K562 (cell line): ENCODE measurements at regions not wholly inside any gene's neighbourhood (a gene's known extent, or its start where the extent isn't known, plus 50 kb on each side); places are given as distances from the start of the nearest gene placed in this dataset.

Experiments used
- ATAC-seq: fragments of 200-7000 bp; cut with Tn5 transposase; 3 replicates; pipeline ENCODE4 v1.9.1; 2020; ENCODE audit warnings: moderate library complexity
- BruUV-seq: library from RNA; stranded (reverse); fragments of 400-500 nt; replicated peaks from 2 replicates; lab custom pipeline; 2021; lab: Mats Ljungman, UMichigan
- CTCF ChIA-PET: fragments of 300-600 bp; formaldehyde crosslinking; extraction: SDS; loops from one replicate; lab custom pipeline; 2021; ENCODE audit warnings: low intra/inter-chr PET ratio; lab: Yijun Ruan, JAX
- POLR2A ChIA-PET: fragments of 300-600, 350-650 bp; sonication (Branson Sonifier 250); formaldehyde crosslinking; extraction: SDS; loops from one replicate; lab custom pipeline; 2021; ENCODE audit warnings: antibody characterized with exemption, inconsistent platforms; lab: Yijun Ruan, JAX
- DNase-seq, 4 experiments: peaks; one replicate each; pipeline versions ENCODE4 v3.0.0 to v3.0.0-alpha.2; 2011 to 2018; ENCODE audit warnings: low spot score in 3 of 4, mixed read lengths in 3 of 4; ENCODE audit errors: extremely low read depth in 1 of 4
- FAIRE-seq: peaks from 2 replicates; lab custom pipeline; 2011; peaks lifted over from hg19 to GRCh38; lab: Jason Lieb, UNC
- H2AFZ ChIP-seq: 2 replicates; pipeline ENCODE4 v1.6.0; 2011; ENCODE audit warnings: low read depth, low read length, control low read depth, inconsistent platforms
- H3K27ac ChIP-seq: fragments of 200-600 bp; 3 replicates; pipeline ENCODE4 v1.8.0; 2011; ENCODE audit warnings: low read depth, mild to moderate bottlenecking, control low read depth, inconsistent platforms, low read length, moderate library complexity, mixed read lengths; ENCODE audit errors: extremely low read depth
- H3K27me3 ChIP-seq, 2 experiments: fragments of 300-600 bp in 1 of 2; 2 replicates in 1 of 2; 3 replicates in 1 of 2; pipeline versions ENCODE4 v1.6.0 to v1.8.0; 2011; ENCODE audit warnings: inconsistent platforms in 2 of 2, low read length in 2 of 2, mild to moderate bottlenecking in 1 of 2, mixed read lengths in 1 of 2, moderate library complexity in 1 of 2; ENCODE audit not compliant: control insufficient read depth in 2 of 2, insufficient read depth in 2 of 2
- H3K36me3 ChIP-seq: fragments of 300-600 bp; 3 replicates; pipeline ENCODE4 v1.8.0; 2011; ENCODE audit warnings: mild to moderate bottlenecking, low read length, inconsistent platforms; ENCODE audit not compliant: control insufficient read depth, insufficient read depth
- H3K4me1 ChIP-seq, 2 experiments: fragments of 200-600 bp in 1 of 2; replicated peaks in 1 of 2; 2 replicates in 1 of 2; 3 replicates in 1 of 2; pipeline versions ENCODE4 v1.5.1 to v1.8.0; 2011; ENCODE audit warnings: inconsistent platforms in 2 of 2, low read length in 2 of 2, mild to moderate bottlenecking in 1 of 2, mixed read lengths in 1 of 2, moderate library complexity in 1 of 2; ENCODE audit not compliant: control insufficient read depth in 2 of 2, insufficient read depth in 2 of 2
- H3K4me2 ChIP-seq: 2 replicates; pipeline ENCODE4 v1.6.1; 2011; ENCODE audit warnings: low read length, control low read depth, inconsistent platforms, mixed read lengths; ENCODE audit not compliant: insufficient read depth
- H3K4me3 ChIP-seq: fragments of 200-600 bp; sonication (generic), shearing (Covaris generic); 2 replicates; pipeline ENCODE4 v1.5.1; 2016; ENCODE audit warnings: control low read depth, inconsistent platforms
- H3K79me2 ChIP-seq: fragments of 200-600 bp; 3 replicates; pipeline ENCODE4 v1.8.0; 2011; ENCODE audit warnings: low read length, inconsistent platforms; ENCODE audit not compliant: control insufficient read depth, insufficient read depth
- H3K9ac ChIP-seq, 2 experiments: 2 replicates each; pipeline versions ENCODE4 v1.6.0 to v1.6.1; 2011; ENCODE audit warnings: low read depth in 2 of 2, low read length in 2 of 2, control low read depth in 1 of 2, inconsistent platforms in 1 of 2, mild to moderate bottlenecking in 1 of 2, mixed read lengths in 1 of 2; ENCODE audit not compliant: insufficient read depth in 1 of 2
- H3K9me1 ChIP-seq: one replicate; pipeline ENCODE4 v1.6.0; 2011; ENCODE audit warnings: inconsistent platforms, mild to moderate bottlenecking, low read length, moderate library complexity; ENCODE audit not compliant: control insufficient read depth, insufficient read depth
- H3K9me3 ChIP-seq: replicated peaks from 2 replicates; pipeline ENCODE4 v1.5.1; 2011; ENCODE audit warnings: low read depth, low read length, inconsistent platforms; ENCODE audit not compliant: control insufficient read depth, insufficient read depth
- H4K20me1 ChIP-seq: replicated peaks from 2 replicates; pipeline ENCODE4 v1.6.1; 2011; ENCODE audit warnings: low read length, inconsistent platforms, mixed read lengths; ENCODE audit not compliant: control insufficient read depth, insufficient read depth
- CBFB ChIP-seq: sonication (generic); formaldehyde crosslinking; IDR thresholded peaks from 2 replicates; pipeline ENCODE4 v1.4.0; 2020; ENCODE audit warnings: mild to moderate bottlenecking, missing genetic modification reagents
- CBX8 ChIP-seq: fragments of 200-600 bp; sonication (generic); IDR thresholded peaks from 2 replicates; pipeline ENCODE4 v1.6.1; 2012; ENCODE audit warnings: borderline replicate concordance, mixed run types, low read depth, mild to moderate bottlenecking, moderate library complexity, mixed read lengths, low read length, control low read depth, inconsistent platforms; ENCODE audit not compliant: poor library complexity, severe bottlenecking; ENCODE audit errors: extremely low read depth
- CEBPB ChIP-seq: fragments of 450-650 bp; IDR thresholded peaks from 2 replicates; pipeline ENCODE4 v1.6.1; 2016; ENCODE audit warnings: missing genetic modification characterization, missing compliant biosample characterization
- CREM ChIP-seq: IDR thresholded peaks from 2 replicates; pipeline ENCODE4 v1.6.1; 2014; ENCODE audit warnings: antibody characterized with exemption, low read depth
- HMBOX1 ChIP-seq: sonication (generic); IDR thresholded peaks from 2 replicates; pipeline ENCODE4 v1.6.1; 2016
- PCBP1 ChIP-seq: fragments of 200-400 bp; formaldehyde crosslinking; IDR thresholded peaks from 2 replicates; pipeline ENCODE4 v1.6.1; 2018; ENCODE audit warnings: mild to moderate bottlenecking, low read depth, low read length; ENCODE audit not compliant: poor library complexity, severe bottlenecking
- PTBP1 ChIP-seq: fragments of 200-400 bp; formaldehyde crosslinking; IDR thresholded peaks from 2 replicates; pipeline ENCODE4 v1.6.1; 2017; ENCODE audit warnings: low read depth, low read length
- PURB ChIP-seq: sonication (generic); formaldehyde crosslinking; IDR thresholded peaks from 2 replicates; pipeline ENCODE4 v1.9.0; 2021; ENCODE audit warnings: low read depth, mild to moderate bottlenecking, missing genetic modification reagents
- SRSF7 ChIP-seq: fragments of 200-400 bp; formaldehyde crosslinking; optimal IDR thresholded peaks from 2 replicates; pipeline ENCODE3; 2017; ENCODE audit warnings: mild to moderate bottlenecking, low read depth, low read length
- TEAD2 ChIP-seq: fragments of 450-650 bp; IDR thresholded peaks from 2 replicates; pipeline ENCODE4 v1.6.1; 2016; ENCODE audit warnings: missing genetic modification characterization, control low read depth, missing compliant biosample characterization
- TGIF2 ChIP-seq: sonication (generic); formaldehyde crosslinking; IDR thresholded peaks from 2 replicates; pipeline ENCODE4 v1.8.1; 2022; ENCODE audit warnings: mild to moderate bottlenecking, missing genetic modification reagents, moderate library complexity
- TRIM24 ChIP-seq, 2 experiments: fragments of 450-650 bp; IDR thresholded peaks; 2 replicates each; pipeline ENCODE4 v1.6.1; 2016
- U2AF2 ChIP-seq: fragments of 200-400 bp; formaldehyde crosslinking; optimal IDR thresholded peaks from 2 replicates; pipeline ENCODE3; 2017; ENCODE audit warnings: low read depth, mild to moderate bottlenecking, low read length
- XRCC3 ChIP-seq: fragments of 450-650 bp; IDR thresholded peaks from 2 replicates; pipeline ENCODE4 v1.6.1; 2017; ENCODE audit warnings: mild to moderate bottlenecking, moderate library complexity
- ZNF12 ChIP-seq: sonication (generic); formaldehyde crosslinking; IDR thresholded peaks from 2 replicates; pipeline ENCODE4 v1.4.0; 2020; ENCODE audit warnings: mild to moderate bottlenecking, missing genetic modification reagents
- ZNF140 ChIP-seq: fragments of 250-450 bp; sonication (Bioruptor Pico); IDR thresholded peaks from 2 replicates; pipeline ENCODE4 v1.8.0; 2021; ENCODE audit warnings: moderate library complexity, mild to moderate bottlenecking, inconsistent platforms
- ZNF146 ChIP-seq: IDR thresholded peaks from one replicate; pipeline ENCODE4 v1.6.1; 2018; ENCODE audit warnings: missing compliant biosample characterization; ENCODE audit not compliant: unreplicated experiment
- ZNF197 ChIP-seq: fragments of 200-800 bp; sonication (Bioruptor generic); IDR thresholded peaks from 2 replicates; pipeline ENCODE4 v1.6.1; 2016; ENCODE audit warnings: low read depth, missing genetic modification characterization, missing compliant biosample characterization
- ZNF57 ChIP-seq: fragments of 450-650 bp; formaldehyde crosslinking; IDR thresholded peaks from 2 replicates; pipeline ENCODE4 v1.4.0; 2020; ENCODE audit warnings: mild to moderate bottlenecking, moderate library complexity
- WGBS: fragments of 100-300 bp; shearing (Covaris generic); methylation state at CpG from one replicate; pipeline ENCODE4 v1.1.6; 2016; ENCODE audit warnings: low coverage, mixed read lengths; ENCODE audit not compliant: insufficient coverage; ENCODE audit errors: missing lambda C conversion rate; 5-methylcytosine and 5-hydroxymethylcytosine counted together
- in situ Hi-C: fragments of 300-500 bp; cut with MboI; formaldehyde crosslinking; loops from 4 replicates; pipeline ENCODE4 v1.15.0; 2018; ENCODE audit warnings: inconsistent platforms, mixed read lengths
- intact Hi-C: fragments of 100-400 bp; cut with micrococcal nuclease; formaldehyde crosslinking; loops from 2 replicates; pipeline ENCODE4 v1.14.2; 2022

- WGBS, result 0% methylated on average over 1 of the region's 1 CpG
- no peaks in the 10 kb centered on the region for H3K4me1 ChIP-seq
- H4K20me1 ChIP-seq, result no peaks in the 10 kb centered on the region
- no peak overlapping the region for H3K4me3 ChIP-seq
- CTCF ChIA-PET, result no interaction called here
- POLR2A ChIA-PET, result no interaction called here
- H3K4me2 ChIP-seq, result no peak overlapping the region
- H3K9me3 ChIP-seq, result no peaks in the 10 kb centered on the region
- H3K27ac ChIP-seq, result no peak overlapping the region
- no peaks in the 10 kb centered on the region for H3K27me3 ChIP-seq
- no peak overlapping the region for H2AFZ ChIP-seq
- no peaks in the 10 kb centered on the region for H3K9me1 ChIP-seq
- H3K79me2 ChIP-seq, result no peaks in the 10 kb centered on the region
- FAIRE-seq (no peak), ATAC-seq (no peak), DNase-seq (no peak)
- in situ Hi-C loops (no loop called here), intact Hi-C loops (no loop called here)
- no TSS peak for BruUV-seq
- TF ChIP-seq ZNF140 (CRISPR knock-in tag) (no peak), PCBP1 (no peak), CBX8 (no peak), U2AF2 (no peak), ZNF197 (CRISPR knock-in tag) (no peak), SRSF7 (no peak), TGIF2 (no peak), PTBP1 (no peak), ZNF57 (CRISPR knock-in tag) (no peak), CEBPB (tag) (no peak), CBFB (CRISPR knock-in tag) (no peak), HMBOX1 (no peak), ZNF12 (no peak), PURB (no peak), CREM (no peak), XRCC3 (no peak), TRIM24 (IDR thresholded peaks at IDR 0.05) (no peak), TEAD2 (no peak), ZNF146 (CRISPR knock-in tag) (no peak)
- H3K9ac ChIP-seq, result no peak overlapping the region
- no peaks in the 10 kb centered on the region for H3K36me3 ChIP-seq
Observed at GRCh38 chr14:38040411-38040810, 167.3 kb upstream of the SSTR1 start.
